Breast epithelium (tissue), 4 donors: ENCODE measurements at regions not wholly inside any gene's neighbourhood (a gene's known extent, or its start where the extent isn't known, plus 50 kb on each side); places are given as distances from the start of the nearest gene placed in this dataset.

ENCODE experiments used
- DNase-seq, 2 donors: peaks; one replicate each; pipeline ENCODE4 v3.0.0-alpha.2; 2019; ENCODE audit warnings: low spot score in 2 of 2
- H3K27ac ChIP-seq, 2 donors: fragments of 200-600 bp; sonication (generic) in 1 of 2; one replicate each; pipeline ENCODE4 v1.5.1; 2016 to 2019; ENCODE audit warnings: mild to moderate bottlenecking in 1 of 2
- H3K27me3 ChIP-seq, 2 donors: fragments of 200-600 bp; sonication (generic) in 1 of 2; one replicate each; pipeline versions ENCODE4 v1.5.1 to v1.6.0; 2017 to 2019; ENCODE audit warnings: control low read depth in 1 of 2, mild to moderate bottlenecking in 1 of 2
- H3K36me3 ChIP-seq: fragments of 200-600 bp; one replicate; pipeline ENCODE4 v1.5.1; 2019
- H3K4me1 ChIP-seq, 2 donors: fragments of 200-600 bp; sonication (generic); one replicate each; pipeline ENCODE4 v1.5.1; 2016 to 2019; ENCODE audit warnings: control low read depth in 1 of 2
- H3K4me3 ChIP-seq, 3 donors: fragments of 200-600 bp; sonication (generic); 1 replicate in 2 of 3; 2 replicates in 1 of 3; pipeline ENCODE4 v1.5.1; 2016 to 2019; ENCODE audit warnings: mild to moderate bottlenecking in 3 of 3, moderate library complexity in 2 of 3
- H3K9me3 ChIP-seq, 2 donors: fragments of 200-600 bp; sonication (generic) in 1 of 2; one replicate each; pipeline ENCODE4 v1.5.1; 2016 to 2019; ENCODE audit warnings: control low read depth in 1 of 2
- CTCF ChIP-seq, 3 donors: fragments of 450-650 bp; IDR thresholded peaks; one replicate each; pipeline ENCODE4 v1.5.1; 2016 to 2017; ENCODE audit warnings: antibody characterized with exemption in 3 of 3, mild to moderate bottlenecking in 3 of 3, moderate library complexity in 3 of 3
- POLR2A ChIP-seq: fragments of 450-650 bp; IDR thresholded peaks from one replicate; pipeline ENCODE4 v1.6.1; 2016; ENCODE audit warnings: antibody characterized with exemption, mild to moderate bottlenecking, moderate library complexity
- POLR2AphosphoS5 ChIP-seq, 3 donors: sonication (generic); formaldehyde crosslinking; IDR thresholded peaks; one replicate each; pipeline ENCODE4 v1.6.1; 2017; ENCODE audit warnings: antibody characterized with exemption in 3 of 3
- intact Hi-C: fragments of 100-400 bp; cut with DNase I; formaldehyde crosslinking; loops from one replicate; pipeline ENCODE4 v1.15.1; 2023; ENCODE audit warnings: low total_unique reads

- Histone ChIP-seq H3K9me3 (no peaks in the 10 kb centered on the region), H3K27ac (no peak overlapping the region), H3K4me1 (no peaks in the 10 kb centered on the region), H3K4me3 (no peak overlapping the region), H3K36me3 (no peaks in the 10 kb centered on the region), H3K27me3 (no peaks in the 10 kb centered on the region)
- no peak for TF ChIP-seq CTCF (IDR thresholded peaks at IDR 0.05)
- TF ChIP-seq POLR2AphosphoS5 (IDR thresholded peaks at IDR 0.05): no peak
- TF ChIP-seq POLR2A: no peak
- DNase-seq: no peak
- intact Hi-C loops: no loop called here
Observed at GRCh38 chr13:73388586-73388985, 329.8 kb downstream of the KLF5 start.

GRCh38 chr13:73387318-73387717 lies 328.5 kb downstream of the KLF5 start:
- Histone ChIP-seq H3K27ac (no peak overlapping the region), H3K9me3 (no peaks in the 10 kb centered on the region), H3K4me1 (no peaks in the 10 kb centered on the region), H3K4me3 (no peak overlapping the region), H3K27me3 (no peaks in the 10 kb centered on the region), H3K36me3 (no peaks in the 10 kb centered on the region)
- intact Hi-C loops: no loop called here
- TF ChIP-seq CTCF (IDR thresholded peaks at IDR 0.05): no peak
- TF ChIP-seq POLR2A: no peak
- no peak for TF ChIP-seq POLR2AphosphoS5 (IDR thresholded peaks at IDR 0.05)
- DNase-seq: no peak

- Histone ChIP-seq H3K4me1 (no peaks in the 10 kb centered on the region), H3K27ac (no peak overlapping the region), H3K9me3 (no peaks in the 10 kb centered on the region), H3K4me3 (no peak overlapping the region), H3K36me3 (no peaks in the 10 kb centered on the region), H3K27me3 (no peaks in the 10 kb centered on the region)
- no peak for DNase-seq
- intact Hi-C loops: no loop called here
- TF ChIP-seq POLR2A (no peak), CTCF (IDR thresholded peaks at IDR 0.05) (no peak), POLR2AphosphoS5 (IDR thresholded peaks at IDR 0.05) (no peak)
Observed at GRCh38 chr13:73385848-73386247, 327.0 kb downstream of the KLF5 start.

- TF ChIP-seq POLR2AphosphoS5 (IDR thresholded peaks at IDR 0.05) (no peak), POLR2A (no peak), CTCF (IDR thresholded peaks at IDR 0.05) (no peak)
Observed at GRCh38 chr13:73372666-73373627, 314.1 kb downstream of the KLF5 start.

GRCh38 chr13:73370066-73370465 lies 311.3 kb downstream of the KLF5 start:
- Histone ChIP-seq H3K4me1 (no peaks in the 10 kb centered on the region), H3K9me3 (no peaks in the 10 kb centered on the region), H3K4me3 (no peak overlapping the region), H3K27ac (no peak overlapping the region), H3K27me3 (no peaks in the 10 kb centered on the region), H3K36me3 (no peaks in the 10 kb centered on the region)
- no peak for DNase-seq
- intact Hi-C loops: no loop called here
- TF ChIP-seq CTCF (IDR thresholded peaks at IDR 0.05) (no peak), POLR2AphosphoS5 (IDR thresholded peaks at IDR 0.05) (no peak), POLR2A (no peak)

More at GRCh38 chr13:73372666-73373627, 314.1 kb downstream of the KLF5 start:
- no peak for DNase-seq
- no peak overlapping the region for H3K27ac ChIP-seq
- no peaks in the 10 kb centered on the region for H3K9me3 ChIP-seq
- no peaks in the 10 kb centered on the region for H3K36me3 ChIP-seq
- intact Hi-C loops: no loop called here
- H3K4me3 ChIP-seq: no peak overlapping the region
- H3K4me1 ChIP-seq: no peaks in the 10 kb centered on the region
- H3K27me3 ChIP-seq: no peaks in the 10 kb centered on the region
